Panc1 (cell line): ENCODE measurements at regions not wholly inside any gene's neighbourhood (a gene's known extent, or its start where the extent isn't known, plus 50 kb on each side); places are given as distances from the start of the nearest gene placed in this dataset.

ENCODE experiments used
- POLR2AphosphoS5 ChIP-seq: IDR thresholded peaks from 2 replicates; pipeline ENCODE4 v1.6.1; 2012; ENCODE audit warnings: mild to moderate bottlenecking, low read depth, low read length, moderate library complexity
- SIN3A ChIP-seq: IDR thresholded peaks from 2 replicates; pipeline ENCODE4 v1.6.1; 2012; ENCODE audit warnings: low read depth, mild to moderate bottlenecking, low read length, moderate library complexity, borderline replicate concordance; ENCODE audit not compliant: insufficient read depth
- TCF7L2 ChIP-seq: IDR thresholded peaks from 2 replicates; pipeline ENCODE4 v1.6.1; 2011; ENCODE audit warnings: mild to moderate bottlenecking, low read depth, low read length, inconsistent platforms
- TF ChIP-seq, protein P1 (sequence below): fragments of 450-650 bp; IDR thresholded peaks from 2 replicates; pipeline ENCODE4 v1.5.1; 2017; ENCODE audit warnings: mild to moderate bottlenecking
- TF ChIP-seq, protein P2 (sequence below), 2 experiments: IDR thresholded peaks; 2 replicates each; pipeline ENCODE4 v1.6.1; 2011 to 2012; ENCODE audit warnings: low read depth in 2 of 2, control low read depth in 1 of 2, low read length in 1 of 2, mild to moderate bottlenecking in 1 of 2, moderate library complexity in 1 of 2; ENCODE audit not compliant: insufficient read depth in 1 of 2

DNA sequence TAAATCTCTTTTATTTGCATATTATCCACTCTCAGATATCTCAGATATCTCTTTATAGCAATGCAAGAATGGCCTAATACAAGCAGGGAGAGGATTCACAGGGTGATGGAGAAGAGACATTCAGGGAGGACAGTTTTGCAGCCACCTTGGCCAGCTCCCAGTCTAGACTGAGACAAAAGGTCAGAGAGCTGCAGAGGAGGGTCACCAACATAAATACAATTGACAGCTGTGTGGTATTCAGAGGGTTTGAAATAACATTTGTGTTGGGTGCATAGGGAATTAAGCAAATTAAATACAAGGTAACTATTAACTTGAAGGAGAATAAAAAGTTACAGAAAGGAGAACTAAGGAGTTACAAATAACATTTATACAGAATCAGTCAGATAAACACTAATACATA is 189.5 kb upstream of the TAPT1 start:
- TF ChIP-seq, protein P1, sequence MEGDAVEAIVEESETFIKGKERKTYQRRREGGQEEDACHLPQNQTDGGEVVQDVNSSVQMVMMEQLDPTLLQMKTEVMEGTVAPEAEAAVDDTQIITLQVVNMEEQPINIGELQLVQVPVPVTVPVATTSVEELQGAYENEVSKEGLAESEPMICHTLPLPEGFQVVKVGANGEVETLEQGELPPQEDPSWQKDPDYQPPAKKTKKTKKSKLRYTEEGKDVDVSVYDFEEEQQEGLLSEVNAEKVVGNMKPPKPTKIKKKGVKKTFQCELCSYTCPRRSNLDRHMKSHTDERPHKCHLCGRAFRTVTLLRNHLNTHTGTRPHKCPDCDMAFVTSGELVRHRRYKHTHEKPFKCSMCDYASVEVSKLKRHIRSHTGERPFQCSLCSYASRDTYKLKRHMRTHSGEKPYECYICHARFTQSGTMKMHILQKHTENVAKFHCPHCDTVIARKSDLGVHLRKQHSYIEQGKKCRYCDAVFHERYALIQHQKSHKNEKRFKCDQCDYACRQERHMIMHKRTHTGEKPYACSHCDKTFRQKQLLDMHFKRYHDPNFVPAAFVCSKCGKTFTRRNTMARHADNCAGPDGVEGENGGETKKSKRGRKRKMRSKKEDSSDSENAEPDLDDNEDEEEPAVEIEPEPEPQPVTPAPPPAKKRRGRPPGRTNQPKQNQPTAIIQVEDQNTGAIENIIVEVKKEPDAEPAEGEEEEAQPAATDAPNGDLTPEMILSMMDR, result no peak
- TF ChIP-seq SIN3A (no peak), POLR2AphosphoS5 (no peak), TCF7L2 (no peak)
- TF ChIP-seq, protein P2, sequence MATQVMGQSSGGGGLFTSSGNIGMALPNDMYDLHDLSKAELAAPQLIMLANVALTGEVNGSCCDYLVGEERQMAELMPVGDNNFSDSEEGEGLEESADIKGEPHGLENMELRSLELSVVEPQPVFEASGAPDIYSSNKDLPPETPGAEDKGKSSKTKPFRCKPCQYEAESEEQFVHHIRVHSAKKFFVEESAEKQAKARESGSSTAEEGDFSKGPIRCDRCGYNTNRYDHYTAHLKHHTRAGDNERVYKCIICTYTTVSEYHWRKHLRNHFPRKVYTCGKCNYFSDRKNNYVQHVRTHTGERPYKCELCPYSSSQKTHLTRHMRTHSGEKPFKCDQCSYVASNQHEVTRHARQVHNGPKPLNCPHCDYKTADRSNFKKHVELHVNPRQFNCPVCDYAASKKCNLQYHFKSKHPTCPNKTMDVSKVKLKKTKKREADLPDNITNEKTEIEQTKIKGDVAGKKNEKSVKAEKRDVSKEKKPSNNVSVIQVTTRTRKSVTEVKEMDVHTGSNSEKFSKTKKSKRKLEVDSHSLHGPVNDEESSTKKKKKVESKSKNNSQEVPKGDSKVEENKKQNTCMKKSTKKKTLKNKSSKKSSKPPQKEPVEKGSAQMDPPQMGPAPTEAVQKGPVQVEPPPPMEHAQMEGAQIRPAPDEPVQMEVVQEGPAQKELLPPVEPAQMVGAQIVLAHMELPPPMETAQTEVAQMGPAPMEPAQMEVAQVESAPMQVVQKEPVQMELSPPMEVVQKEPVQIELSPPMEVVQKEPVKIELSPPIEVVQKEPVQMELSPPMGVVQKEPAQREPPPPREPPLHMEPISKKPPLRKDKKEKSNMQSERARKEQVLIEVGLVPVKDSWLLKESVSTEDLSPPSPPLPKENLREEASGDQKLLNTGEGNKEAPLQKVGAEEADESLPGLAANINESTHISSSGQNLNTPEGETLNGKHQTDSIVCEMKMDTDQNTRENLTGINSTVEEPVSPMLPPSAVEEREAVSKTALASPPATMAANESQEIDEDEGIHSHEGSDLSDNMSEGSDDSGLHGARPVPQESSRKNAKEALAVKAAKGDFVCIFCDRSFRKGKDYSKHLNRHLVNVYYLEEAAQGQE (IDR thresholded peaks at IDR 0.05; ENCODE audit: insufficient read depth in 1 of 2, low read depth in 2 of 2, low read length in 1 of 2), result no peak
